Mesenchymal stem cell (in vitro differentiated cells and primary cell): ENCODE measurements at regions not wholly inside any gene's neighbourhood (a gene's known extent, or its start where the extent isn't known, plus 50 kb on each side); places are given as distances from the start of the nearest gene placed in this dataset.

Experiments
- DNase-seq: peaks from one replicate; pipeline ENCODE4 v3.0.0-alpha.2; 2013
- H2AFZ ChIP-seq: one replicate; pipeline ENCODE4 v1.6.1; 2013; ENCODE audit warnings: low read depth, mild to moderate bottlenecking, control low read depth, inconsistent platforms, low read length, moderate library complexity
- H2AK5ac ChIP-seq: 2 replicates; pipeline ENCODE4 v1.6.1; 2013; ENCODE audit warnings: low read length, moderate library complexity, mild to moderate bottlenecking, inconsistent platforms; ENCODE audit not compliant: severe bottlenecking
- H2BK120ac ChIP-seq: one replicate; pipeline ENCODE4 v1.6.1; 2013; ENCODE audit warnings: low read depth, mild to moderate bottlenecking, inconsistent platforms, low read length, moderate library complexity
- H2BK12ac ChIP-seq, 2 experiments: one replicate each; pipeline ENCODE4 v1.6.1; 2013; ENCODE audit warnings: inconsistent platforms in 2 of 2, low read length in 2 of 2, mild to moderate bottlenecking in 2 of 2, moderate library complexity in 2 of 2, control low read depth in 1 of 2
- H2BK15ac ChIP-seq: one replicate; pipeline ENCODE4 v1.6.1; 2013; ENCODE audit warnings: mild to moderate bottlenecking, low read depth, inconsistent platforms; ENCODE audit not compliant: poor library complexity, severe bottlenecking
- H2BK5ac ChIP-seq: 2 replicates; pipeline ENCODE4 v1.6.1; 2013; ENCODE audit warnings: low read depth, mild to moderate bottlenecking, low read length, control low read depth, inconsistent platforms; ENCODE audit not compliant: poor library complexity, severe bottlenecking
- H3K14ac ChIP-seq, 2 experiments: one replicate each; pipeline ENCODE4 v1.6.1; 2013; ENCODE audit warnings: inconsistent platforms in 2 of 2, low read length in 2 of 2, control low read depth in 1 of 2, mild to moderate bottlenecking in 1 of 2, moderate library complexity in 1 of 2
- H3K18ac ChIP-seq, 2 experiments: one replicate each; pipeline ENCODE4 v1.6.1; 2013; ENCODE audit warnings: inconsistent platforms in 2 of 2, low read length in 2 of 2, control low read depth in 1 of 2, low read depth in 1 of 2, mild to moderate bottlenecking in 1 of 2
- H3K23ac ChIP-seq, 2 experiments: one replicate each; pipeline ENCODE4 v1.6.1; 2013; ENCODE audit warnings: inconsistent platforms in 2 of 2, low read length in 2 of 2, mild to moderate bottlenecking in 2 of 2, moderate library complexity in 2 of 2, control low read depth in 1 of 2
- H3K27ac ChIP-seq: 2 replicates; pipeline ENCODE4 v1.5.1; 2013; ENCODE audit warnings: mild to moderate bottlenecking, moderate library complexity, low read length, control low read depth, inconsistent platforms; ENCODE audit not compliant: poor library complexity, severe bottlenecking
- H3K27me3 ChIP-seq, 2 experiments: 2 replicates each; pipeline versions ENCODE4 v1.6.1 to v1.7.0; 2013; ENCODE audit warnings: low read length in 2 of 2, mild to moderate bottlenecking in 2 of 2, moderate library complexity in 2 of 2, control low read depth in 1 of 2, inconsistent platforms in 1 of 2; ENCODE audit not compliant: control insufficient read depth in 1 of 2, insufficient read depth in 1 of 2
- H3K36me3 ChIP-seq, 2 experiments: 2 replicates each; pipeline versions ENCODE4 v1.6.1 to v1.7.0; 2013; ENCODE audit warnings: low read length in 2 of 2, control low read depth in 1 of 2, inconsistent platforms in 1 of 2, low read depth in 1 of 2, mild to moderate bottlenecking in 1 of 2; ENCODE audit not compliant: insufficient read depth in 2 of 2, control insufficient read depth in 1 of 2
- H3K4ac ChIP-seq, 2 experiments: one replicate each; pipeline ENCODE4 v1.6.1; 2013; ENCODE audit warnings: inconsistent platforms in 2 of 2, low read length in 2 of 2, mild to moderate bottlenecking in 2 of 2, moderate library complexity in 2 of 2, control low read depth in 1 of 2, low read depth in 1 of 2
- H3K4me1 ChIP-seq: 2 replicates; pipeline ENCODE4 v1.6.1; 2013; ENCODE audit warnings: low read depth, low read length, control low read depth; ENCODE audit not compliant: control insufficient read depth, insufficient read depth
- H3K4me2 ChIP-seq: 2 replicates; pipeline ENCODE4 v1.6.1; 2013; ENCODE audit warnings: low read length, mild to moderate bottlenecking, inconsistent platforms; ENCODE audit not compliant: poor library complexity, severe bottlenecking
- H3K4me3 ChIP-seq, 2 experiments: 2 replicates each; pipeline versions ENCODE4 v1.5.1 to v1.7.0; 2013; ENCODE audit warnings: low read length in 2 of 2, mild to moderate bottlenecking in 2 of 2, control low read depth in 1 of 2, low read depth in 1 of 2; ENCODE audit not compliant: insufficient read depth in 1 of 2
- H3K79me1 ChIP-seq: replicated peaks from 2 replicates; pipeline ENCODE4 v1.6.1; 2013; ENCODE audit warnings: mild to moderate bottlenecking, control low read depth, low read length, inconsistent platforms; ENCODE audit not compliant: poor library complexity, severe bottlenecking
- H3K9ac ChIP-seq: 2 replicates; pipeline ENCODE4 v1.7.0; 2013; ENCODE audit warnings: mild to moderate bottlenecking, low read length, moderate library complexity
- H3K9me3 ChIP-seq: 2 replicates; pipeline ENCODE4 v1.7.0; 2013; ENCODE audit warnings: mild to moderate bottlenecking, low read length; ENCODE audit not compliant: control insufficient read depth
- H4K8ac ChIP-seq: one replicate; pipeline ENCODE4 v1.6.1; 2013; ENCODE audit warnings: inconsistent platforms, mild to moderate bottlenecking, low read length, moderate library complexity
- H4K91ac ChIP-seq: one replicate; pipeline ENCODE4 v1.6.1; 2013; ENCODE audit warnings: mild to moderate bottlenecking, low read length, inconsistent platforms
- WGBS: methylation state at CpG from one replicate; pipeline ENCODE4 v1.1.7; 2013; ENCODE audit warnings: mixed read lengths; 5-methylcytosine and 5-hydroxymethylcytosine counted together

GRCh38 chr13:63093907-63094469 is 1678.3 kb upstream of the PCDH20 start:
- Histone ChIP-seq H4K8ac (no peak overlapping the region), H3K79me1 (no peaks in the 10 kb centered on the region), H3K4me2 (no peak overlapping the region), H3K27ac (no peak overlapping the region), H3K18ac (no peak overlapping the region), H2BK120ac (no peak overlapping the region), H3K36me3 (no peaks in the 10 kb centered on the region), H3K4me1 (no peaks in the 10 kb centered on the region), H2AFZ (no peak overlapping the region), H2BK15ac (no peak overlapping the region), H3K4ac (no peak overlapping the region), H3K9me3 (no peaks in the 10 kb centered on the region), H2BK5ac (no peak overlapping the region), H3K27me3 (no peaks in the 10 kb centered on the region), H2AK5ac (no peak overlapping the region), H2BK12ac (no peak overlapping the region), H3K23ac (no peak overlapping the region), H3K14ac (no peak overlapping the region), H3K4me3 (no peak overlapping the region), H3K9ac (no peak overlapping the region), H4K91ac (no peak overlapping the region)
- DNase-seq, result no peak

DNA sequence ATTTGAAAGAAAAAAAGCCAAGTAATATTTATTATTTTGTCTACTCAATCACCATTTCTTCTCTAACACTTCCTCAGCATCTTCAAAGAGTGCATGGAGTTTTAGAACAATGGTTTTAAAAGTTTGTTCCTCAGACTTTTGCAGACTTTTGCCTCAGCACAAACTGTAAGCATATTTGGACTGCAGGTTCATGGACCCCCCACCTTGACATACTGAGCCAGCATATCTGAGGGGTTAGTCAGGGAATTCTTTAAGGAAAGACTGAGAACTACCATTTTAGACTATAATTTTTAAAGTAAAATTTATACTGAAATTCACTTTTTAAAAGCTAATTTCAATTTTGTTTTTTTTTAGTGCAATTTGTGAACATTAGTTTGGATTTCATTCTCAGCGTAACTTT is 1676.8 kb upstream of the PCDH20 start:
- no peak for DNase-seq
- no peaks in the 10 kb centered on the region for H3K27me3 ChIP-seq
- H3K36me3 ChIP-seq, result no peaks in the 10 kb centered on the region
- H3K14ac ChIP-seq, result no peak overlapping the region
- H3K4ac ChIP-seq, result no peak overlapping the region
- H2AFZ ChIP-seq, result no peak overlapping the region
- no peaks in the 10 kb centered on the region for H3K4me1 ChIP-seq
- H2BK12ac ChIP-seq, result no peak overlapping the region
- H2BK120ac ChIP-seq, result no peak overlapping the region
- no peak overlapping the region for H2BK5ac ChIP-seq
- H3K4me3 ChIP-seq, result no peak overlapping the region
- no peak overlapping the region for H4K8ac ChIP-seq
- WGBS, result no CpG with 5 or more reads among the region's 1 CpG
- no peak overlapping the region for H2AK5ac ChIP-seq
- no peaks in the 10 kb centered on the region for H3K9me3 ChIP-seq
- H3K27ac ChIP-seq, result no peak overlapping the region
- H3K9ac ChIP-seq, result no peak overlapping the region
- no peak overlapping the region for H3K23ac ChIP-seq
- H3K4me2 ChIP-seq, result no peak overlapping the region
- H3K18ac ChIP-seq, result no peak overlapping the region
- no peak overlapping the region for H2BK15ac ChIP-seq
- H4K91ac ChIP-seq, result no peak overlapping the region
- no peaks in the 10 kb centered on the region for H3K79me1 ChIP-seq

DNA sequence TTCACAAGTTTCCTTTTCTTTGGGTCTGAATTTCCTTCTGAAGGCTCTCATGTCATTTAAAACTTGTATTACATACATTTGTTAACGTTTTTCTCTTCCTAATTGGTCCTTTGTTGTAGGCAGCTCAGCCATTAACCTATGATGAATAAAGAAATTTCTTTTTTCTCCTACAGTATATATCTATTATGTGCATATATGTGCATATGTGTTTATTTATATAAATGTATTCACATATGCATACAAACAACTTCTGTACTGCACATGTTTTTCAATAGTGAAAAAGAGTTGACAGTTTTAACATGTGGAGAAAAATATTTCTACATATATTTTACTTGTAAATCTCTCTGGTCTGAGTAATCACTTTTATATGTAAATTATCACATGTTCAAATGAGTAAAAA is 1674.9 kb upstream of the PCDH20 start:
- Histone ChIP-seq H3K4me3 (no peak overlapping the region), H3K36me3 (no peaks in the 10 kb centered on the region), H2BK12ac (no peak overlapping the region), H3K4me2 (no peak overlapping the region), H2AK5ac (no peak overlapping the region), H2BK5ac (no peak overlapping the region), H3K27me3 (no peaks in the 10 kb centered on the region), H4K8ac (no peak overlapping the region), H3K4me1 (no peaks in the 10 kb centered on the region), H3K4ac (no peak overlapping the region), H3K14ac (no peak overlapping the region), H2AFZ (no peak overlapping the region), H2BK120ac (no peak overlapping the region), H4K91ac (no peak overlapping the region), H3K18ac (no peak overlapping the region), H3K27ac (no peak overlapping the region), H2BK15ac (no peak overlapping the region), H3K9ac (no peak overlapping the region), H3K23ac (no peak overlapping the region), H3K9me3 (peaks cover 4% of the 10 kb centered on the region), H3K79me1 (no peaks in the 10 kb centered on the region)
- no peak for DNase-seq
- WGBS, result no CpG with 5 or more reads among the region's 1 CpG

DNA sequence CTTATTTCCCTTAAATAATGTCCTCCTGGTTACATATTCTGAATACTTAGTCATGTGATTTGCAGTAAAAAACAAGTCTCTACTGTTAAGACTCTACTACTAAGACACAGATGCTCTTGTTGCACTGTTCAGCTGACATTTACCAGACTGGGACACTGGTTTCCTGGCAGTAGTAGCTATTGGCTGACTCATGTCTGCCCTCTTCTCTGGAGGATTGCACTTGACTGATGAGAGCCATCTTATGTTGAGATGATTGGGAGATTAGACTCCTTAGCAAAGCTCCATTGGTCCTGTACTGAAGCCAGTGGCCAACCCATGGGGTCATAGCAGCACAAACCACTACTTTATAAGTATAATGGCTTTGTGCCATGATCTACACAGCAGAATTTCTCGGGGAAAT is 1672.6 kb upstream of the PCDH20 start:
- no peak overlapping the region for H2AK5ac ChIP-seq
- H3K18ac ChIP-seq, result no peak overlapping the region
- no peak overlapping the region for H2AFZ ChIP-seq
- H3K14ac ChIP-seq, result no peak overlapping the region
- no peak overlapping the region for H2BK120ac ChIP-seq
- H3K4me2 ChIP-seq, result no peak overlapping the region
- no peaks in the 10 kb centered on the region for H3K27me3 ChIP-seq
- no peak overlapping the region for H2BK15ac ChIP-seq
- DNase-seq, result peak; percentile 71
- H4K91ac ChIP-seq, result no peak overlapping the region
- H2BK12ac ChIP-seq, result no peak overlapping the region
- no peak overlapping the region for H3K23ac ChIP-seq
- no peak overlapping the region for H3K4ac ChIP-seq
- WGBS, result 77% methylated on average over 1 of the region's 1 CpG
- H3K4me3 ChIP-seq, result no peak overlapping the region
- no peaks in the 10 kb centered on the region for H3K79me1 ChIP-seq
- H3K36me3 ChIP-seq, result no peaks in the 10 kb centered on the region
- H2BK5ac ChIP-seq, result no peak overlapping the region
- H3K4me1 ChIP-seq, result no peaks in the 10 kb centered on the region
- H4K8ac ChIP-seq, result no peak overlapping the region
- no peak overlapping the region for H3K9ac ChIP-seq
- no peak overlapping the region for H3K27ac ChIP-seq
- H3K9me3 ChIP-seq, result peaks cover 12% of the 10 kb centered on the region
